Astrocyte (in vitro differentiated cells and primary cell): ENCODE measurements at regions not wholly inside any gene's neighbourhood (a gene's known extent, or its start where the extent isn't known, plus 50 kb on each side); places are given as distances from the start of the nearest gene placed in this dataset.

Experiments used
- DNase-seq: peaks from one replicate; pipeline ENCODE4 v3.0.0-alpha.2; 2010; ENCODE audit warnings: low read depth
- FAIRE-seq: peaks from 2 replicates; lab custom pipeline; 2011; peaks lifted over from hg19 to GRCh38; lab: Jason Lieb, UNC
- H2AFZ ChIP-seq: 2 replicates; pipeline ENCODE4 v1.6.0; 2012; ENCODE audit warnings: low read depth, low read length, inconsistent platforms
- H3K27ac ChIP-seq: 2 replicates; pipeline ENCODE4 v1.5.1; 2011; ENCODE audit warnings: low read depth, low read length, inconsistent platforms
- H3K27me3 ChIP-seq: 2 replicates; pipeline ENCODE4 v1.6.0; 2011; ENCODE audit warnings: low read length, inconsistent platforms; ENCODE audit not compliant: insufficient read depth
- H3K36me3 ChIP-seq: 2 replicates; pipeline ENCODE4 v1.5.1; 2011; ENCODE audit warnings: low read length, inconsistent platforms; ENCODE audit not compliant: insufficient read depth
- H3K4me1 ChIP-seq: 2 replicates; pipeline ENCODE4 v1.5.1; 2011; ENCODE audit warnings: low read length, inconsistent platforms; ENCODE audit not compliant: insufficient read depth
- H3K4me2 ChIP-seq: 2 replicates; pipeline ENCODE4 v1.6.0; 2012; ENCODE audit warnings: low read length, inconsistent platforms
- H3K4me3 ChIP-seq: 2 replicates; pipeline ENCODE4 v1.5.1; 2011; ENCODE audit warnings: low read depth, mild to moderate bottlenecking, low read length, inconsistent platforms; ENCODE audit not compliant: insufficient read depth
- H3K79me2 ChIP-seq: 2 replicates; pipeline ENCODE4 v1.6.0; 2012; ENCODE audit warnings: mild to moderate bottlenecking, low read length, inconsistent platforms; ENCODE audit not compliant: insufficient read depth
- H3K9ac ChIP-seq: 2 replicates; pipeline ENCODE4 v1.6.0; 2012; ENCODE audit warnings: mild to moderate bottlenecking, low read length, inconsistent platforms
- H3K9me3 ChIP-seq: 2 replicates; pipeline ENCODE4 v1.5.1; 2012; ENCODE audit warnings: low read depth, mild to moderate bottlenecking, low read length, inconsistent platforms; ENCODE audit not compliant: insufficient read depth
- H4K20me1 ChIP-seq: 2 replicates; pipeline ENCODE4 v1.6.0; 2012; ENCODE audit warnings: low read length, inconsistent platforms; ENCODE audit not compliant: insufficient read depth
- H3K27ac Mint-ChIP-seq: one replicate; pipeline ENCODE4 v1.8.0; 2021; ENCODE audit warnings: mild to moderate bottlenecking, mixed read lengths; ENCODE audit not compliant: unreplicated experiment
- H3K27me3 Mint-ChIP-seq: one replicate; pipeline ENCODE4 v1.8.0; 2021; ENCODE audit warnings: low read depth, mixed read lengths; ENCODE audit not compliant: unreplicated experiment
- H3K36me3 Mint-ChIP-seq: one replicate; pipeline ENCODE4 v1.8.0; 2021; ENCODE audit warnings: low read depth, mixed read lengths; ENCODE audit not compliant: unreplicated experiment
- H3K4me1 Mint-ChIP-seq: one replicate; pipeline ENCODE4 v1.8.0; 2021; ENCODE audit warnings: low read depth, mixed read lengths; ENCODE audit not compliant: unreplicated experiment
- H3K4me3 Mint-ChIP-seq: one replicate; pipeline ENCODE4 v1.8.0; 2021; ENCODE audit warnings: mild to moderate bottlenecking, moderate library complexity, mixed read lengths; ENCODE audit not compliant: unreplicated experiment
- H3K9me3 Mint-ChIP-seq: one replicate; pipeline ENCODE4 v1.8.0; 2021; ENCODE audit warnings: mild to moderate bottlenecking, mixed read lengths; ENCODE audit not compliant: unreplicated experiment
- CTCF ChIP-seq: IDR thresholded peaks from 2 replicates; pipeline ENCODE4 v1.5.1; 2011; ENCODE audit warnings: low read depth, mild to moderate bottlenecking, inconsistent platforms, low read length, moderate library complexity; ENCODE audit not compliant: insufficient read depth
- EZH2 ChIP-seq: IDR thresholded peaks from 2 replicates; pipeline ENCODE4 v1.6.1; 2012; ENCODE audit warnings: mild to moderate bottlenecking, low read length, inconsistent platforms; ENCODE audit not compliant: insufficient read depth

GRCh38 chr4:44538534-44538933 lies 89.9 kb upstream of the KCTD8 start:
- H3K4me1 ChIP-seq = no peaks in the 10 kb centered on the region
- H3K79me2 ChIP-seq = no peaks in the 10 kb centered on the region
- H3K9me3 ChIP-seq = no peaks in the 10 kb centered on the region
- H3K27me3 ChIP-seq = no peaks in the 10 kb centered on the region
- no peak overlapping the region for H3K4me3 ChIP-seq
- Mint-ChIP-seq H3K4me3 (no peak overlapping the region), H3K9me3 (no peaks in the 10 kb centered on the region), H3K27me3 (no peaks in the 10 kb centered on the region), H3K27ac (no peak overlapping the region), H3K4me1 (peaks cover under 1% of the 10 kb centered on the region), H3K36me3 (no peaks in the 10 kb centered on the region)
- TF ChIP-seq CTCF (no peak), EZH2 (no peak)
- H3K27ac ChIP-seq = no peak overlapping the region
- H2AFZ ChIP-seq = no peak overlapping the region
- no peaks in the 10 kb centered on the region for H3K36me3 ChIP-seq
- FAIRE-seq = no peak
- H4K20me1 ChIP-seq = no peaks in the 10 kb centered on the region
- H3K9ac ChIP-seq = no peak overlapping the region
- DNase-seq = no peak
- H3K4me2 ChIP-seq = no peak overlapping the region

DNA sequence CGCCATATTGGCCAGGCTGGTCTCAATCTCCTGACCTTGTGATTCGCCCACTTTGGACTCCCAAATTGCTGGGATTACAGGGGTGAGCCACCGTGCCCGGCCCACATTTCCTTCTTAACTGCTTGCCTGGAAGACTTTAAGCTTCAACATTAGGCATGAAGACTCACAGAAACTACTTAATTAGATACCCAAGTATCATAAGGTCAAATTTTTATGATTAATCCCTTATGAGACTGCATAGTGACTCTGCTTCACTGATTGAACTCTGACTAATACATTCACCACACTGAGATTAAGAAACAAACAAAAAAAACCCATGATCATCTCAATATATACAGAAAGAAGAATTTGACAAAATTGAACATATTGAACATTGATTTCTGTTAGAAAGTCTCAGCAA lies 87.4 kb upstream of the KCTD8 start:
- no peaks in the 10 kb centered on the region for H3K79me2 ChIP-seq
- no peak overlapping the region for H3K27ac Mint-ChIP-seq
- no peak for DNase-seq
- H3K27ac ChIP-seq = no peak overlapping the region
- no peaks in the 10 kb centered on the region for H3K9me3 ChIP-seq
- H4K20me1 ChIP-seq = no peaks in the 10 kb centered on the region
- H3K36me3 Mint-ChIP-seq = no peaks in the 10 kb centered on the region
- no peaks in the 10 kb centered on the region for H3K4me1 ChIP-seq
- H3K4me3 Mint-ChIP-seq = no peak overlapping the region
- H3K9ac ChIP-seq = no peak overlapping the region
- no peaks in the 10 kb centered on the region for H3K36me3 ChIP-seq
- H3K27me3 ChIP-seq = no peaks in the 10 kb centered on the region
- H2AFZ ChIP-seq = no peak overlapping the region
- no peak for TF ChIP-seq EZH2
- no peak for TF ChIP-seq CTCF
- no peak overlapping the region for H3K4me2 ChIP-seq
- peaks cover 4% of the 10 kb centered on the region for H3K4me1 Mint-ChIP-seq
- no peak overlapping the region for H3K4me3 ChIP-seq
- no peak for FAIRE-seq
- H3K9me3 Mint-ChIP-seq = no peaks in the 10 kb centered on the region
- H3K27me3 Mint-ChIP-seq = no peaks in the 10 kb centered on the region

DNA sequence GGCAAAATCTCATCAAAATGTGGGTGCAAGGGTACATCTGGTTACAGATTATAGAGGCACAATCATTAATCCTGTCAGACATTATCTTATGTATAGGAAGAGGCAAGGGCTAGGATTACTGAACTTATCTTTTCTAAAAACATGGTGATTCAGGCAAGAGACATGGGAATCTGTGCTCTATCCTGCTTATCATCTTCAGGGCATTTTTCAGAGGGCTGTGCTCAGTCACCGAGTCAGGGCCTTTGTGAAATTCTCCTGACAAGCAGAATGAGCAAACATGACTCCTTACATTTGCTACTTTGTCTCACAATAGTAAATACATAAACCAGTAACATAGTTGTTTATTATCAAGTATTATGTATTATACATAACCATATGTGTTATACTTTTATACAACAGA lies 84.2 kb upstream of the KCTD8 start:
- Mint-ChIP-seq H3K36me3 (no peaks in the 10 kb centered on the region), H3K4me3 (no peak overlapping the region), H3K27me3 (no peaks in the 10 kb centered on the region), H3K27ac (no peak overlapping the region), H3K9me3 (no peaks in the 10 kb centered on the region), H3K4me1 (peaks cover 4% of the 10 kb centered on the region)
- H3K79me2 ChIP-seq = no peaks in the 10 kb centered on the region
- H3K4me3 ChIP-seq = no peak overlapping the region
- FAIRE-seq (no peak), DNase-seq (no peak)
- H3K4me1 ChIP-seq = no peaks in the 10 kb centered on the region
- TF ChIP-seq EZH2 (no peak), CTCF (no peak)
- H2AFZ ChIP-seq = no peak overlapping the region
- H3K27me3 ChIP-seq = no peaks in the 10 kb centered on the region
- no peak overlapping the region for H3K4me2 ChIP-seq
- H3K9ac ChIP-seq = no peak overlapping the region
- H3K9me3 ChIP-seq = no peaks in the 10 kb centered on the region
- H3K27ac ChIP-seq = no peak overlapping the region
- H3K36me3 ChIP-seq = no peaks in the 10 kb centered on the region
- H4K20me1 ChIP-seq = no peaks in the 10 kb centered on the region
